Lower leg skin (tissue), 4 donors: ENCODE measurements at regions not wholly inside any gene's neighbourhood (a gene's known extent, or its start where the extent isn't known, plus 50 kb on each side); places are given as distances from the start of the nearest gene placed in this dataset.

Source experiments
- DNase-seq, 2 donors: peaks; one replicate each; pipeline ENCODE4 v3.0.0-alpha.2; 2019; ENCODE audit warnings: low spot score in 2 of 2
- H3K4me3 ChIP-seq: fragments of 200-600 bp; sonication (generic); 2 replicates; pipeline ENCODE4 v1.5.1; 2017; ENCODE audit warnings: mild to moderate bottlenecking, low read depth; ENCODE audit not compliant: poor library complexity, severe bottlenecking
- CTCF ChIP-seq, 3 donors: fragments of 450-650 bp; IDR thresholded peaks; one replicate each; pipeline ENCODE4 v1.5.1; 2016; ENCODE audit warnings: antibody characterized with exemption in 3 of 3, mild to moderate bottlenecking in 3 of 3, moderate library complexity in 2 of 3
- POLR2A ChIP-seq, 2 donors: fragments of 450-650 bp; IDR thresholded peaks; one replicate each; pipeline ENCODE4 v1.6.1; 2016 to 2017; ENCODE audit warnings: antibody characterized with exemption in 2 of 2, mild to moderate bottlenecking in 1 of 2, moderate library complexity in 1 of 2
- WGBS, 2 donors: methylation state at CpG; one replicate each; pipeline ENCODE4 v1.1.5; 2018; 5-methylcytosine and 5-hydroxymethylcytosine counted together
- intact Hi-C: fragments of 100-400 bp; cut with DNase I; formaldehyde crosslinking; loops from one replicate; pipeline ENCODE4 v1.15.0; 2023; ENCODE audit warnings: low total_unique reads

GRCh38 chr18:11516751-11517503 lies 92.5 kb upstream of the SLC35G4 start:
- WGBS, 2 donors: 63 to 76% methylated on average over 14 of the region's 14 CpGs
- no peak for DNase-seq
- no peak overlapping the region for H3K4me3 ChIP-seq
- intact Hi-C loops: no loop called here
- no peak for TF ChIP-seq POLR2A (IDR thresholded peaks at IDR 0.05)

- 76 to 89% methylated on average over 1 of the region's 1 CpG for WGBS, 2 donors
- no peak for TF ChIP-seq POLR2A (IDR thresholded peaks at IDR 0.05)
- no peak for TF ChIP-seq CTCF (IDR thresholded peaks at IDR 0.05)
- H3K4me3 ChIP-seq: no peak overlapping the region
Observed at GRCh38 chr18:11514267-11514666, 95.1 kb upstream of the SLC35G4 start.

GRCh38 chr18:11512096-11513025 lies 97.0 kb upstream of the SLC35G4 start:
- intact Hi-C loops: no loop called here
- no peak overlapping the region for H3K4me3 ChIP-seq
- TF ChIP-seq POLR2A (IDR thresholded peaks at IDR 0.05) (no peak), CTCF (IDR thresholded peaks at IDR 0.05) (no peak)
- WGBS, 2 donors: 64 to 76% methylated on average over 8 of the region's 8 CpGs
- no peak for DNase-seq

More at GRCh38 chr18:11514267-11514666, 95.1 kb upstream of the SLC35G4 start:
- intact Hi-C loops: no loop called here
- no peak for DNase-seq

GRCh38 chr18:11511434-11512095 lies 97.8 kb upstream of the SLC35G4 start:
- DNase-seq: no peak
- TF ChIP-seq CTCF (IDR thresholded peaks at IDR 0.05) (no peak), POLR2A (IDR thresholded peaks at IDR 0.05) (no peak)
- WGBS, 2 donors: 82 to 86% methylated on average over 6 of the region's 6 CpGs
- H3K4me3 ChIP-seq: no peak overlapping the region
- intact Hi-C loops: no loop called here

GRCh38 chr18:11506856-11507255 lies 102.5 kb upstream of the SLC35G4 start:
- WGBS, 2 donors: 59 to 69% methylated on average over 6 of the region's 6 CpGs
- no peak for DNase-seq
- TF ChIP-seq POLR2A (IDR thresholded peaks at IDR 0.05) (no peak), CTCF (IDR thresholded peaks at IDR 0.05) (no peak)
- H3K4me3 ChIP-seq: no peak overlapping the region
- intact Hi-C loops: no loop called here

- WGBS, 2 donors: 70 to 71% methylated on average over 5 of the region's 5 CpGs
- TF ChIP-seq POLR2A (IDR thresholded peaks at IDR 0.05) (no peak), CTCF (IDR thresholded peaks at IDR 0.05) (no peak)
- intact Hi-C loops: no loop called here
- DNase-seq: no peak
- no peak overlapping the region for H3K4me3 ChIP-seq
Observed at GRCh38 chr18:11505993-11506392, 103.4 kb upstream of the SLC35G4 start.
